HFF-Myc (cell line): ENCODE measurements at regions not wholly inside any gene's neighbourhood (a gene's known extent, or its start where the extent isn't known, plus 50 kb on each side); places are given as distances from the start of the nearest gene placed in this dataset.

ENCODE experiments used
- DNase-seq: peaks from one replicate; pipeline ENCODE4 v3.0.0-alpha.2; 2011; ENCODE audit warnings: low read depth; ENCODE audit errors: extremely low read depth
- H3K4me3 ChIP-seq: replicated peaks from 2 replicates; pipeline ENCODE4 v1.5.1; 2011; ENCODE audit warnings: low read depth, mild to moderate bottlenecking, control low read depth, low read length
- CTCF ChIP-seq: IDR thresholded peaks from 2 replicates; pipeline ENCODE4 v1.5.1; 2012; ENCODE audit warnings: mild to moderate bottlenecking, low read depth, low read length, control low read depth; ENCODE audit errors: missing control alignments

GRCh38 chr14:28596391-28596790, 170.2 kb upstream of the FOXG1 start:
- TF ChIP-seq CTCF: no peak

DNA sequence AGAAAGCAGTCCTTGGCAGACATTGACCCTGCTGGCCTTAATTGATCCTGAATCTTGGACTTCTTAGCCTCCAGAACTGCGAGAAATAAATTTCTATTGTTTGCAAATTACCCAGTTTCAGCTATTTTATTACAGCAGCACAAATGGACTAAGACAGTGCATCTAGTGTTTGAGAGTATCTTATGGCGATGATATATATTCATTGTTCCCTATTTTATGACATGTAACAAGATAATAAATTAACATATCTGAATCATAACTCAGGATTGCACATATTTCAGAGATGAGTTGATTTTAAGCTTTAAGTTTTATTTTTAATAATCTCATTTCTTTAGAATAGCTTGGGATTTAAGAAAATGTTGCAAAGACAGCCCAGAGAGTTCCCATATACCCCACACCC, 167.4 kb upstream of the FOXG1 start:
- TF ChIP-seq CTCF: no peak
- DNase-seq: no peak

More at GRCh38 chr14:28596391-28596790, 170.2 kb upstream of the FOXG1 start:
- H3K4me3 ChIP-seq: no peak overlapping the region
- no peak for DNase-seq

GRCh38 chr14:28599605-28600004, 167.0 kb upstream of the FOXG1 start:
- no peak overlapping the region for H3K4me3 ChIP-seq
- no peak for TF ChIP-seq CTCF
- DNase-seq: no peak

More for the DNA sequence above, 167.4 kb upstream of the FOXG1 start:
- H3K4me3 ChIP-seq: no peak overlapping the region

DNA sequence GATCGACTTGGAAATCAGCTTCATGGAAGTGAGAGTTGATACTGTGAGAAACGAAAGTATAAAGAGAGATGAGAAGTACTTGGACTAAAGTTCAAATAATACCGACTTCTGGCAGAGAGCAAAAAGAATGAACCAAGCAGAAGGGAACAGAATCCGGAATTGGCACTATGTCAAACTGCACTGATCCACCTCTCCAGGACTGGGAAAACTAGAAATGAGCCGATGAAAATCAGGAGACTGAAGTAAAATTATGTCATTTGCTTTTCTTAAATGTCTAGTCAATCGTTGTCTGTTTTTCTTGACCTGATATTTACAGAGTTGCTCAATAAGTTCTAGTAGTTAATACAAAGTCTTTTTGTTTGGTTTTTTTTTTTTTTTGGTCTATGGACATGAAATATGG, 163.0 kb upstream of the FOXG1 start:
- no peak overlapping the region for H3K4me3 ChIP-seq
- no peak for TF ChIP-seq CTCF
- no peak for DNase-seq

DNA sequence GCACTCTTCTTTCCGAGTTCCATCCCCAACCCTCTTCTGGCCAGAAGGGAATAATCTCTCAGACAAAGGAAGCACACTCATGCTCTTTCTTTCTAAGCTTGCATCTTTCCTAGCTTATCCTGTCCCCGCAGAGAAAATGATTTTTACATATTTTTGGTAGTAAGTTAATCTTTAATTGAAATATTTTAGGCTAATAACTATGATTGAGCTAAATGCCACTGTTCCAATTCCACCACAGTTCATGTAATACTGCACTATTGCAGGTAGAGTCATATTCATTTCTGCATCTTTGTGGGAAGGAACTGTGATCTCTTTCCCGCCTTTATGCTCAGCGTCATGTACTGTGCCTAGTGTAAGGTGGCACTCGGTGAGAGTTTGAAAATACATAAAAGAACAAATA, 158.9 kb upstream of the FOXG1 start:
- TF ChIP-seq CTCF: no peak
- no peak for DNase-seq
- H3K4me3 ChIP-seq: no peak overlapping the region

GRCh38 chr14:28608443-28608842, 158.1 kb upstream of the FOXG1 start:
- no peak for DNase-seq
- no peak for TF ChIP-seq CTCF
- H3K4me3 ChIP-seq: no peak overlapping the region
